GM18517 (cell line): ENCODE measurements at regions not wholly inside any gene's neighbourhood (a gene's known extent, or its start where the extent isn't known, plus 50 kb on each side); places are given as distances from the start of the nearest gene placed in this dataset.
"Not testable (repeated sequence)": the region's sequence is repeated elsewhere in the genome, so short reads cannot be mapped to it uniquely, and the experiment has no call there.

Experiments
- ATAC-seq: cut with Tn5 transposase; IDR thresholded peaks from one replicate; pipeline ENCODE4 v1.9.1; 2021; ENCODE audit warnings: mild to moderate bottlenecking, moderate library complexity; ENCODE audit not compliant: unreplicated experiment

GRCh38 chr13:42373048-42373812, 101.3 kb downstream of the AKAP11 start:
- ATAC-seq, result no peak

GRCh38 chr13:42375663-42376062, 103.7 kb downstream of the AKAP11 start:
- ATAC-seq, result no peak

GRCh38 chr13:42377640-42378382, 105.9 kb downstream of the AKAP11 start:
- peak; percentile 84 for ATAC-seq

GRCh38 chr13:42378383-42378780, 106.4 kb downstream of the AKAP11 start:
- peak; percentile 25 for ATAC-seq

GRCh38 chr13:42379241-42379640, 107.3 kb downstream of the AKAP11 start:
- no peak for ATAC-seq

GRCh38 chr13:42380420-42381164, 108.6 kb downstream of the AKAP11 start:
- peak; percentile 57 for ATAC-seq

GRCh38 chr13:42381165-42381425, 109.1 kb downstream of the AKAP11 start:
- no peak for ATAC-seq

GRCh38 chr13:42381426-42381825, 109.5 kb downstream of the AKAP11 start:
- ATAC-seq, result not testable (repeated sequence)

GRCh38 chr13:42383025-42383424, 111.1 kb downstream of the AKAP11 start:
- ATAC-seq, result no peak

GRCh38 chr13:42384265-42384664, 112.3 kb downstream of the AKAP11 start:
- ATAC-seq, result no peak

GRCh38 chr13:42388326-42388725, 116.4 kb downstream of the AKAP11 start:
- ATAC-seq, result no peak

- ATAC-seq, result no peak
These were observed 117.1 kb downstream of the AKAP11 start for GRCh38 chr13:42389041-42389440.

- ATAC-seq, result no peak
These were observed 120.2 kb downstream of the AKAP11 start for GRCh38 chr13:42392180-42392579.

- no peak for ATAC-seq
These were observed 121.0 kb downstream of the AKAP11 start for GRCh38 chr13:42392716-42393572.

GRCh38 chr13:42393573-42394360, 121.8 kb downstream of the AKAP11 start:
- no peak for ATAC-seq

- no peak for ATAC-seq
These were observed 122.4 kb downstream of the AKAP11 start for GRCh38 chr13:42394361-42394708.

- ATAC-seq, result no peak
These were observed 122.7 kb downstream of the AKAP11 start for GRCh38 chr13:42394711-42395085.

- ATAC-seq, result no peak
These were observed 123.3 kb downstream of the AKAP11 start for GRCh38 chr13:42395086-42395821.

- ATAC-seq, result no peak
These were observed 124.5 kb downstream of the AKAP11 start for GRCh38 chr13:42396501-42396900.
